ENCODE measurements at regions not wholly inside any gene's neighbourhood (a gene's known extent, or its start where the extent isn't known, plus 50 kb on each side); places are given as distances from the start of the nearest gene placed in this dataset.
"Not testable (repeated sequence)": the region's sequence is repeated elsewhere in the genome, so short reads cannot be mapped to it uniquely, and the experiment has no call there.

GRCh38 chr4:145295547-145295946 is 115.2 kb upstream of the OTUD4 start:
- no peak for DNase-seq (ENCODE audit: low spot score)

DNA sequence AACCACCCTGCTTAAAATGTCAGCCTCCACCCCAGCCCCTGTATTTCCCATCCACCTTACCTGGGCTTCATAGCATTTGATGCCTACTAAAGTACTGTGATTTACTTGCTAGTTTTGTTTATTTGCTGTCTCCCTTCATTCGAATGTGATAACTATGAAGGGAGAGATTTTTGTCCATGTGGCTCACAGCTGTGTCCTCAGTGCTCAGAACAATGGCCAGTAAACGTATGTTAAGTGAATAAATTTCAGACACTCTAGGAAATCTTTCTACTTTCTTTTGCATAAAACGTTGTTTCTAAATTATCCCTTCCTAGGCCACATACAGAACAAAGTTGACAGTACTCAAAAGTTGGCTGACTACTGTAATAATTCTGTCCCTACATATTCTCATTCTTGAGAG is 114.7 kb upstream of the OTUD4 start:
- DNase-seq (ENCODE audit: low spot score), result no peak

DNA sequence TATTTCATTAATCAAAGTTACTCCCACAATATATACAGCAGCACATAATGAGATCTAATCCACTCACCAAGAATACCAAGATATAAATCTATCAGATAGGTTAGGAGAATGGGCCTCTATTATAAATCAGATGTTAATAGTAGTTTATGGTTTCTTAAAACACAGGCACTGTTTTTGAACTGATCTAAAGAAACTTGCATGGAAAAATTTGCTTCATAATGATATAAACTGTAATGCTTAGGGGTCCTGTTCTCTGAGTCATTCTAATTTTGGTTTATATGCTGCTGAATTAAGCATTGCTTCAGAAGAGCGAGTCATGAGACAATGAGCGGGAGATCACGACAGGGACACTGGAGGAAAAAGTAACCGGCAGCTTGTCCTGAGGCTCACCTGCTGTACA is 113.3 kb upstream of the OTUD4 start:
- DNase-seq (ENCODE audit: low spot score), result no peak

DNA sequence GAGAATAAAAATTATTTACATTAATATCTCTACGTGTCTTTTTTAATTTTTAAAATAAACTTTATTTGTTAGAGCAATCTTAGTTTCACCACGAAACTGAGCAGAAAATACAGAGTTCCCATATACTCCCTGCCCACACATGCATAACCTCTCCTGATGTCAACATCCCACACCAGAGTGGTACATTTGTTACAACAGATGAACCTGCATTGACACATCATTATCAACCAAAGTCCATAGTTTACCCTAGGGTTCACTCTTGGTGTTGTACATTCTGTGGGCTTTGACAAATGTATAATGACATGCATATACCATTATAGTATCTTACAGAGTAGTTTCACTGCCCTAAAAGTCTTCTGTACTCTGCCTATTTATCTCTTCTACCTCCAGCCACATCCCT is 110.6 kb upstream of the OTUD4 start:
- DNase-seq (ENCODE audit: low spot score), result no peak

DNA sequence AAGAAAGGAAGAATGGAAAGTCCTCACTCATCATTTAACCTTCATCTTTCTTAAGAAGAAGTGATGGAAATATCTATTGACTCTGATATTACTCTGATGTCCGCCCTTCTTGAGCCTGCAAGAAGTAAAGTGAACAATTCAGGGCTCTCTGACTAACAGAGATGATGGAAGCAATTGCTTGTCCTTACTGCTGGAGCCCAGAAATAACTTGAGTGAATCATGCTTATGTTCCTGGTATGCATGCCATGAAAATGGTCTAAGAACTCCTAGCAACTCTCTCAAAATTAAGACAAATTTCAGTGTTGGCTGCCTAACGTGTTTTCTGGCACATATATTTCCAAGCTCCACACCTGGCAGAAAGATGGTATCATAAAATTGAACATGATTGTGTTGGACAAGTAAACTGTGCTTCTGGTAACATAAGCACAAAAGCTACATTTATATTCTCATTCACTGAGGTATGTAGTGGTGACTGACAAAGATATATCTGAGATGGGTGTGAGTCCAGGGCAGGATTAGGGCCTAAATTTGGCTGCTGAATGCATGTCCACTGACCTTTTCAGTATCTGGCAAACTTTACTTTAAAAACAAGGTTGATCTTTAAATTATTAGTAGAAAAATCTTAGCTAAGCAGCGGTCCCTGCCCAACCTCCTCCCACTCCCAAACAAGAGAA is 109.2 kb upstream of the OTUD4 start:
- DNase-seq (ENCODE audit: low spot score), result no peak

GRCh38 chr4:145287351-145287750 is 107.0 kb upstream of the OTUD4 start:
- DNase-seq (ENCODE audit: low spot score), result no peak

GRCh38 chr4:145285928-145286327 is 105.5 kb upstream of the OTUD4 start:
- no peak for DNase-seq (ENCODE audit: low spot score)

- no peak for DNase-seq (ENCODE audit: low spot score)
These were observed 103.5 kb upstream of the OTUD4 start for GRCh38 chr4:145283909-145284308.

DNA sequence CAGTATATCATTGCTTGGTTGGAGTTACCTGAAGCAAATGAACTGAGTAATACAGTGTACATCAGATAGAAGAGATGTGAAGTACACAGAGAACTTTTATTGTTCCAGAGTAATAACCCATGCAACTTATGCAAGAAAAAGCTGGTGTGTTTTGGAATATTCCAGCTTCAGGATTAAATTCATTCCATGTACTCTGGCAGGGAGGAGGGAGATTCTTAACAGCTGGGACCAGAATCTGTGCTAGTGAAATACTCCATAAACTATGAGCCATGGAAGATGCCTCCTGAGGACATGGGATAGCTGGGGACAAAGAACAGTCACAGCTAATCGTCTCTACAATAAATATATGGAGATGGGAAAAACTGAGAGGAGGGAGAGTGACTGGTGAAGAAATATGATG is 101.6 kb upstream of the OTUD4 start:
- no peak for DNase-seq (ENCODE audit: low spot score)

- DNase-seq (ENCODE audit: low spot score), result no peak
These were observed 100.8 kb upstream of the OTUD4 start for GRCh38 chr4:145281224-145281623.

DNA sequence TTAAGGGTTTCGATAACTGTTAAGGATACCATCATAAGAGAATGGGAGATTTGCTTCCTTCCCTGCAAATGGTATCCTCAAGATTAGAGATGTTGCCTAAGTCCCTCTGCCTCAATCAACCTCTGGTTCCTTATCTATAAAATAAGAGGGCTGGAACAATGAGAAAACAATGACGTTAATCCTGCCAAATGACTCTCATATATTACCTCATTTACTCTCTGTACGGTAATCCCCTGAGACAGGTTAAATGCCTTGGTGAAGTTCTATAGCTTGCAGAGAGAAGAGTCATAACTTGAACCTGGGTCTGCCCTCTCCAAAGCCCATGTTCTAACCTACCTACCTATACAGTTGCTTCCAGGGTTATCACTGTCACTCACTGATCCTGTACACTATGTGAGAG is 100.2 kb upstream of the OTUD4 start:
- no peak for DNase-seq (ENCODE audit: low spot score)

DNA sequence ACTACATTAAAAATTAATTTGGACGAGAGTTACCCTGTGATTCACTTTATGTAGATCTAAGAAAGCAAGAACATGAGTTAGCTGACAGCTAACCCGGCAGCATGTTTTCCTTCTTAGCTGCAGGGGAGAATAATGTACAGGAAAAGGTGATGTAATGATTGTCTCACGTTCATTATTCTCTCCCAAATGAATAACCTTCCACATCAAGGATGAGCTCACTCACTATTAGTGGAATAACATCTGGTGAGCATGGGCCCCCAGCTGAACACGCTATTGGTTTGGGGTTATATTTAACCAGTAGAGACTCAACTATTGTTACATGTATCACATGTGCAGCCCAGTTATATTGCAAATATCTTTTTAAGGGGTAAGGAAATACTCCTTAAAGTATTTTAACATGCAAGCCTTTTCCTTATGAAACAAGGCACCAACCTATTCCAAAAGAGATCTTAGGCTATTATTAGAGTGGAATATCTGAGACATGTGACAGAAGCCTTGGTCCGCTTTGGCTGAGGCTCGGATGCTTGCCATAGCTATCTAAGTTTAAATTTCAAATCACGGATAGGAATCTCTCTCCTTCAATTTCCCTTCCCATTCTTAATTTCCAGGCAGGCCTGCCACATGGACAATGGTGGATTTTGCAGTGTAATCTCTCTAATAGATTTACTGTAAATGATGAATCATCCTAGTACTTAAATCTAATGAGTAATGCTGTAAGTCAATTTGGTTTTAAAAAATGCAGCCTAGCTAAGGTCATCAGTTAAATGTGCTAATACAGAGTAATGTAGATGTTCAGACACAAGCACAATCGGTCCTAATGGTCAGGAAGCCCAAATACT is 99.0 kb upstream of the OTUD4 start:
- no peak for DNase-seq (ENCODE audit: low spot score)

- DNase-seq (ENCODE audit: low spot score), result no peak
These were observed 98.1 kb upstream of the OTUD4 start for GRCh38 chr4:145278341-145279121.

GRCh38 chr4:145277011-145277410 is 96.6 kb upstream of the OTUD4 start:
- no peak for DNase-seq (ENCODE audit: low spot score)

- no peak for DNase-seq (ENCODE audit: low spot score)
These were observed 95.7 kb upstream of the OTUD4 start for GRCh38 chr4:145276050-145276449.

GRCh38 chr4:145271194-145271593 is 90.8 kb upstream of the OTUD4 start:
- DNase-seq (ENCODE audit: low spot score), result peak; percentile 7

GRCh38 chr4:145266881-145267280 is 86.5 kb upstream of the OTUD4 start:
- DNase-seq (ENCODE audit: low spot score), result no peak

- DNase-seq (ENCODE audit: low spot score), result no peak
These were observed 79.7 kb upstream of the OTUD4 start for GRCh38 chr4:145260091-145260490.

GRCh38 chr4:145255311-145255710 is 74.9 kb upstream of the OTUD4 start:
- DNase-seq (ENCODE audit: low spot score), result not testable (repeated sequence)

DNA sequence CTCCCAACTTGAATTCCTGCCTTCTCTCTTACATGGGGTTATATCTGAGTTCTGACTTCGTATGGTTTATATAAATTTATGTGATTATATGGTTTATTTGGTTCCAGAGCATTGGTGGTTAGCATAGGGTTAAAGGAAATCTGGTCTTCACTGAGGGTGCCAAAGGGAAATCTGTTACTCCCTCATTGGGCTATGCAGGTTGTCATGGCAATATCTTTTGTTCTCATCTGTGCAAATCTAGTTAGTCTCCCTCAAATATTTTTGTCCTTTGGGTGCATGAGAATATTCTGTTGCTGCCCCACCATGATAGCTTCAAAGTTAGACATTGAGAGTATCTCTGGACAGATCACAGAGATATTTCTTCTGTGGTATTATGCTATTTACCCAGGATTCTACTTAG is 71.8 kb upstream of the OTUD4 start:
- no peak for DNase-seq (ENCODE audit: low spot score)

- DNase-seq (ENCODE audit: low spot score), result no peak
These were observed 71.0 kb upstream of the OTUD4 start for GRCh38 chr4:145251391-145251790.

DNA sequence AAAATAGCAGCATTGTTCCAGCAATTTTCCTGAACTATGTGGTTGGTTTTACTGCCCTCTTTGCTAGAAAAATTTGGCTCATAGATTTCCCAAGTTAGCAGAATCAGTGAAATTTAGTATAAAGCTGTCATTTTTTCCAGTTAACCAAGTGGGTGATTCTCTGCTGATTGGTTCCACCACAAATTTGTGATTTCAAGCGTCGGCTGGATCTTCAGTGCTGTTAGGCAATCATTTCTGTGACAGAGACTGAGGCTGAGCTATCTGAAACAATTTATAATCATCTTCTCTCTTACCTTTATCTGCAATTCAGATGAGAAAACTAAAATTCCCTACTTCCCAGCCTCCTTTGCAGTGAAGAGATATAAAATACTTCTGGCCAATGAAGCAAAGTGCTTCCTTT is 68.6 kb upstream of the OTUD4 start:
- DNase-seq (ENCODE audit: low spot score), result no peak

DNA sequence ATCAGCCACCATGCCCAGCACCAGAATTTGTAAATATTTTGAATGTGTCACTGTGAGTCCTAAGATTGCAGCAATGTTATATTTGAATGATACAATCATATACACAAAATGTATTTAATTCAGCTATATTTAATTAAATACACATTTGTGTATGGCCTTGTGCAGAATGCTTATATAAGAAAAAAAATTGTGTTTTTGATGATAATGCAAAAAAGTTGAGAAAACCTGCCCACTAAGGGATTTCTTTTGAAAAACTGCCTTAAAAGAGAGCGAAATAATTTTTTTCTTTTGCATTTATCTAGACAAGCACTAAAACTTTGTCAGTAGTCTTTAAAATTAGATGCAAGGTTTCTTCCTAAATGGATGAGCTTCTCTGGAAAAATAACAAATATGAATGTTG is 68.1 kb upstream of the OTUD4 start:
- no peak for DNase-seq (ENCODE audit: low spot score)
